GM21381 (cell line): ENCODE measurements at regions not wholly inside any gene's neighbourhood (a gene's known extent, or its start where the extent isn't known, plus 50 kb on each side); places are given as distances from the start of the nearest gene placed in this dataset.

Experiments
- ATAC-seq: cut with Tn5 transposase; IDR thresholded peaks from one replicate; pipeline ENCODE4 v1.9.1; 2021; ENCODE audit warnings: mild to moderate bottlenecking, moderate library complexity; ENCODE audit not compliant: unreplicated experiment

- ATAC-seq, result no peak
These were observed 64.5 kb upstream of the STX18 start for GRCh38 chr4:4606321-4606720.

- ATAC-seq, result no peak
These were observed 64.0 kb upstream of the STX18 start for GRCh38 chr4:4605849-4606248.

- ATAC-seq, result no peak
These were observed 61.7 kb upstream of the STX18 start for GRCh38 chr4:4603592-4603991.

GRCh38 chr4:4603067-4603466 lies 61.2 kb upstream of the STX18 start:
- no peak for ATAC-seq

- ATAC-seq, result no peak
These were observed 60.6 kb upstream of the STX18 start for GRCh38 chr4:4602468-4602867.

GRCh38 chr4:4601803-4602369 lies 60.0 kb upstream of the STX18 start:
- ATAC-seq, result no peak

GRCh38 chr4:4599481-4600275 lies 57.8 kb upstream of the STX18 start:
- ATAC-seq, result no peak

GRCh38 chr4:4598851-4599411 lies 57.1 kb upstream of the STX18 start:
- no peak for ATAC-seq

- ATAC-seq, result no peak
These were observed 54.9 kb upstream of the STX18 start for GRCh38 chr4:4596720-4597119.

GRCh38 chr4:4595252-4595651 lies 53.4 kb upstream of the STX18 start:
- ATAC-seq, result no peak

- ATAC-seq, result no peak
These were observed 52.6 kb upstream of the STX18 start for GRCh38 chr4:4594285-4594920.

GRCh38 chr4:4593596-4594284 lies 51.9 kb upstream of the STX18 start:
- no peak for ATAC-seq

GRCh38 chr4:4592414-4592813 lies 50.6 kb upstream of the STX18 start:
- no peak for ATAC-seq
